ENCODE measurements at regions not wholly inside any gene's neighbourhood (a gene's known extent, or its start where the extent isn't known, plus 50 kb on each side); places are given as distances from the start of the nearest gene placed in this dataset.

DNA sequence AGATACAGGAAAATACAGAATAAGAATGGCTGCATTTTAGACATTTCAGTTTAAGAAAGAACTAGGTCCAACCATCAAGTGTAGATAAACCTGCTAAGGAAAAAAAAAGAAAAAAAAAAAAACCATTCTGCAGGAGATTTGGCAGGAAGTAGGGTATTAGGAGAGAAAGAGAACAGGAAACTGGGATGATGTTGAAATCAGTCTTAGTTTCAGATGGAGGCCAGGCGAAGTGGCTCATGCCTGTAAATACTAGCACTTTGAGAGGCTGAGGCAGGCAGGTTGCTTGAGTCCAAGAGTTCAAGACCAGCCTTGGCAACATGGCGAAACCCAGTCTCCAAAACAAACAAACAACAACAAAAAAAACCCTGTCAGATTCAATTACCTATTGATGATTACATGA lies 120.2 kb downstream of the RAB11FIP2 start:
- no peak for DNase-seq (ENCODE audit: low read depth)
- no peak overlapping the region for H3K4me3 ChIP-seq (ENCODE audit: control insufficient read depth, low read depth, low read length)
- TF ChIP-seq CTCF (IDR thresholded peaks at IDR 0.05; ENCODE audit: control insufficient read depth, insufficient read depth, low read depth, low read length, missing control alignments): no peak

GRCh38 chr10:117927332-117927731 lies 119.4 kb downstream of the RAB11FIP2 start:
- no peak for TF ChIP-seq CTCF (IDR thresholded peaks at IDR 0.05; ENCODE audit: control insufficient read depth, insufficient read depth, low read depth, low read length, missing control alignments)
- H3K4me3 ChIP-seq (ENCODE audit: control insufficient read depth, low read depth, low read length): no peak overlapping the region
- no peak for DNase-seq (ENCODE audit: low read depth)

GRCh38 chr10:117927871-117928270 lies 118.9 kb downstream of the RAB11FIP2 start:
- no peak overlapping the region for H3K4me3 ChIP-seq (ENCODE audit: control insufficient read depth, low read depth, low read length)
- TF ChIP-seq CTCF (IDR thresholded peaks at IDR 0.05; ENCODE audit: control insufficient read depth, insufficient read depth, low read depth, low read length, missing control alignments): no peak
- DNase-seq (ENCODE audit: low read depth): no peak

DNA sequence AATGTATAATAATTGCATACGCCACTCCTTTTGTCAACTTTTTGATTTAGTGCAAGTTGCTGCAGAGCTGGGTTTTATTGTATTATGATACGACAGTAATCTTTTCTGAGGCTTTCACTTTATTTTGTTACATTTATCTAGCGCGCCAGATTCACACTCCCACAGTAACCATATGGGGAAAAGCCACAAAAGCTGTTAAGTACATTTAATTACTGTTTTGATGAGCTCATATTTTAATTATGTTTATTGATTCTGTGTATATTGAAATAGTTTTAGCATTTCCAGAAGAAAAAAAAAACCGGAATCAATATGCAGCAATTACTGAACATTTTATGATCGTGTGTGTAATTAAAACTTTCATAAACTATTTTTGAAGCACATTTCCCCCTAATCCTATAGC lies 118.5 kb downstream of the RAB11FIP2 start:
- TF ChIP-seq CTCF (IDR thresholded peaks at IDR 0.05; ENCODE audit: control insufficient read depth, insufficient read depth, low read depth, low read length, missing control alignments): no peak
- H3K4me3 ChIP-seq (ENCODE audit: control insufficient read depth, low read depth, low read length): no peak overlapping the region
- DNase-seq (ENCODE audit: low read depth): no peak

DNA sequence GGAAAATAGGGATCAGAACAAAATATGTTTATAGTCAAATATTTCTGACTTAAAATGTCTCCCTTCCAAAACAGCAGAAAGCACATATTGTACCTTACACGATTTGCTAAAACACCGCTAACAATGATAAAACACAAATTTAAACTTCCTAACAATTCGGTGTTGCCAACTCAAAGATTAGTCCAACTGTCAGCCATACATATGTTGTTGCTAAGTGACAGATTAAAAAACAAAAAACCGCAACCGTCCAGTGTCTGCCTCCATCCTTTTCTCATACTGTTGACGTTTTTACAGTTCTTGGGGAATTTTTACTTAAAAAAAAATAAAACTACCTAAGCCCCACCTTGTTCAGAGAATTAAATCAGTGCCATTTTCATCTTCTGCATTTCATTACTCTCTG lies 118.0 kb downstream of the RAB11FIP2 start:
- no peak for DNase-seq (ENCODE audit: low read depth)
- H3K4me3 ChIP-seq (ENCODE audit: control insufficient read depth, low read depth, low read length): no peak overlapping the region
- TF ChIP-seq CTCF (IDR thresholded peaks at IDR 0.05; ENCODE audit: control insufficient read depth, insufficient read depth, low read depth, low read length, missing control alignments): no peak

DNA sequence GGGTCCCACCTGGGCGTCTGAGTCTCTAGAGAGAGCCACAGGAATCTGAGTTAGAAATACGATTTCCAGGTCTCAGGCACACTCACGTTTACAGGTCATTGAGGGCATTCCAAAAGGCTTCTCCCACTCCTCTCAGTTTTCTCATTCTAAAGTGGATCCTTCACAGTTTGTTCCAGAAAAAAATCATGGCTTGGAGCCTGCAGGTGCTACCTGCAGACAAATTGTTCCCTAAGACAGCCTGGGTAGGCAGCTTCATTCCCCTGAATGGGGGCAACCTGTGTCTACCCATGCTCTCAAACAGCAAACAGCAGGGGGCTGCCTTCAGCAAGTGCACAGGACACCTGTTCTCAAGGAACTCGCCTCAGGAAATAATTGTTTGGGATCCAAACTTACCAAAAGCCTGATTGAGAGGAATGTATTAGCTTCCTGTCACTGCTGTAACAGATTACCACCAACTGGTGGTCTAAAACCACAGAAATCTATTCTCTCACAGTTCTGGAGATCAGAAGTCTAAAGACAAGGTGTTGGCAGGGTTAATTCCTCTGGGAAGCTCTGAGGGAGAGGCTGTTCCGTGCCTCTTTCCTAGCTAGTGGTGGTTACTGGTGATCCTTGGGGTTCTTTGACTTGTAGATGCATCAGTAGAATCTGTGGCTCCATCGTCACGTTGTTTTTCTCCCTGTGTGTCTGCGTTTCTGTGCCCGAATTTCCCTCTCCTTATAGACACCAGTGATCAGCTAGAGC lies 117.2 kb downstream of the RAB11FIP2 start:
- no peak overlapping the region for H3K4me3 ChIP-seq (ENCODE audit: control insufficient read depth, low read depth, low read length)
- TF ChIP-seq CTCF (IDR thresholded peaks at IDR 0.05; ENCODE audit: control insufficient read depth, insufficient read depth, low read depth, low read length, missing control alignments): no peak
- no peak for DNase-seq (ENCODE audit: low read depth)
